ENCODE measurements at regions not wholly inside any gene's neighbourhood (a gene's known extent, or its start where the extent isn't known, plus 50 kb on each side); places are given as distances from the start of the nearest gene placed in this dataset.

DNA sequence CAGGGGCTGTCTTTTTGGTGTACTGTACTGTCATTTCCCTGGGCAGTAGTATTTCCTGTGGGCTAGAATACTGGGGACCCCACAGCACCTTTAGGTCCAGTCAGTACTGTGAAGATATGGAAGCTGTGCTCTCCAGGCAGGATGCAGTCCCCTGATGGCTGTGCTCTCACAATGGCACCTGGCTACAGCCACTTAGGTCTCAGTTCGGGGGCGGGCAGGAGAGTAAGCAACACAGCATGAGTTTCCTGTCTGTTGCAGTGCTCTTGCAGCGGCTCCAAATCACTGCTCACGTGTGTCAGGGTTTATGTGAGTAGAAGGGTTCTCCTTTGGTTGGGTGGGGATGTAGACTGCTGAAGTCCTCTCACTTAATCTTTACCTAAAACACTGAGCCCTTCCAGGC is 810.4 kb downstream of the DACH1 start:
- H3K27ac Mint-ChIP-seq, result no peak overlapping the region
- no peaks in the 10 kb centered on the region for H3K27me3 Mint-ChIP-seq
- H3K4me1 Mint-ChIP-seq, result no peaks in the 10 kb centered on the region
- H3K4me3 Mint-ChIP-seq, result no peak overlapping the region
- ChIA-PET CTCF (no interaction called here), POLR2A (no interaction called here)
- no peaks in the 10 kb centered on the region for H3K9me3 Mint-ChIP-seq (ENCODE audit: low read depth)
- no peaks in the 10 kb centered on the region for H3K36me3 Mint-ChIP-seq (ENCODE audit: low read depth)
- no peak for DNase-seq
- intact Hi-C loops (cut with DNase I, micrococcal nuclease), result no loop called here
- no peak for ATAC-seq

DNA sequence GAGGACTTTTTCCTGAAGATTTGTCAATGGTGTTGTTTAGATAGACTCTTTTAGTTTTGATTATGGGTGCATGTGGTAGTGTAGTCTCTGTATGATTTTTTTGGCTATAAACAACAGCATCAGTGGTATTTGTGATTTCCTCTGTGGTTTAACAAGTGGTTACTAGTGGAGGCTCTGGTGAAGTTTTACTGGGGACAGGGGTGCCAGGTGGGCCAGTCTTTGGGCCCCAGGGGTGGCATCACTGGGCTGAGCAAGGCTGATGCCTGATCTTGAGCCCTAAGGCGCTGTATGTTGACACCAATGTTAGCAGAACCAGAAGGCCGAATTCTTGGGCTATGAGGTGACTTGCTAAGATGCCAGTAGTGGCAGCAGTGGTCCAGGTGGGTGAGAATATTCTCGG is 811.4 kb downstream of the DACH1 start:
- CTCF ChIA-PET, result no interaction called here
- H3K4me3 Mint-ChIP-seq, result no peak overlapping the region
- H3K9me3 Mint-ChIP-seq (ENCODE audit: low read depth), result no peaks in the 10 kb centered on the region
- intact Hi-C loops (cut with DNase I, micrococcal nuclease), result no loop called here
- H3K27ac Mint-ChIP-seq, result no peak overlapping the region
- no peaks in the 10 kb centered on the region for H3K36me3 Mint-ChIP-seq (ENCODE audit: low read depth)
- ATAC-seq, result no peak
- no peak for DNase-seq
- POLR2A ChIA-PET, result no interaction called here
- H3K4me1 Mint-ChIP-seq, result no peaks in the 10 kb centered on the region
- H3K27me3 Mint-ChIP-seq, result no peaks in the 10 kb centered on the region

DNA sequence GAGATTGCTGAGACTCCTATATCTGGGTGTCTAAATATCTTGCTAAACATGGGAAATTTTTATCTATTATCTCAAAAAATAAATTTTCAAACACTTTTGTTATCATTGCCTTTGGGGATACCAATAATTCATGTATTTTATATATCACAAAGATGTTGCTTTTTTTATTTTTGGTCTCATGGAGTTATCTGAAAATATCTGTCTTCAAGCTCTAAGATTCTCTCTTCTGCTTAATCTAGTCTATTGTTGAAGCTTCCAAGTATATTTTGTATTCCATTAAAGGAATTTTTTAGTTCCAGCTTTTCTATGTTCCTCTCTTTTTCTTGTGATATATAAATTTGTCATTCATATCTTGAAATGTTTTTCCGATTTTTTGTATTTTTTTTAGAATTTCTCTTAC is 812.0 kb downstream of the DACH1 start:
- no peak overlapping the region for H3K27ac Mint-ChIP-seq
- POLR2A ChIA-PET, result no interaction called here

DNA sequence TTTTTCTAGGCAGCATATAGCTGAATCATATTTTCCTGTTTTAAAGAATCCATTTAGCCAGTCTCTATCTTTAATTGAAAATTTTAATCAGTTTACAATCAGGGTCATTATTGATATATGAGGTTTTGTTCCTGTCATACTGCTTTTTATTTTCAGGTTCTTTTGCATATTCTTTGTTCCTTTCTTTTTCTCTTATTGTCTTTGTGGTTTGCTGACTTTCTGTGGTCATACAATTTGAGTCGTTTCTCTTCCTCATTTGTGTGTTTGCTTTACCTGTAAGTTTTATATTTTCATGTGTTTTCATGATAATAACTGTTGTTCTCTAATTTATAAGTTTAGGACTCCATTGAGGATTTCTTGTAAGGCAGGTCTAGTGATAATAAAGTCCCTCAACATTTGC is 812.6 kb downstream of the DACH1 start:
- Mint-ChIP-seq H3K4me1 (no peaks in the 10 kb centered on the region), H3K36me3 (ENCODE audit: low read depth) (no peaks in the 10 kb centered on the region), H3K9me3 (ENCODE audit: low read depth) (no peaks in the 10 kb centered on the region), H3K4me3 (no peak overlapping the region), H3K27ac (no peak overlapping the region), H3K27me3 (no peaks in the 10 kb centered on the region)
- no peak for DNase-seq
- no peak for ATAC-seq
- intact Hi-C loops (cut with DNase I, micrococcal nuclease), result no loop called here
- POLR2A ChIA-PET, result no interaction called here
- CTCF ChIA-PET, result no interaction called here

More for the DNA sequence above, 812.0 kb downstream of the DACH1 start:
- Mint-ChIP-seq H3K9me3 (ENCODE audit: low read depth) (no peaks in the 10 kb centered on the region), H3K36me3 (ENCODE audit: low read depth) (no peaks in the 10 kb centered on the region), H3K27me3 (no peaks in the 10 kb centered on the region), H3K4me3 (no peak overlapping the region), H3K4me1 (no peaks in the 10 kb centered on the region)
- ATAC-seq (no peak), DNase-seq (no peak)
- intact Hi-C loops (cut with DNase I, micrococcal nuclease), result no loop called here
- CTCF ChIA-PET, result no interaction called here

DNA sequence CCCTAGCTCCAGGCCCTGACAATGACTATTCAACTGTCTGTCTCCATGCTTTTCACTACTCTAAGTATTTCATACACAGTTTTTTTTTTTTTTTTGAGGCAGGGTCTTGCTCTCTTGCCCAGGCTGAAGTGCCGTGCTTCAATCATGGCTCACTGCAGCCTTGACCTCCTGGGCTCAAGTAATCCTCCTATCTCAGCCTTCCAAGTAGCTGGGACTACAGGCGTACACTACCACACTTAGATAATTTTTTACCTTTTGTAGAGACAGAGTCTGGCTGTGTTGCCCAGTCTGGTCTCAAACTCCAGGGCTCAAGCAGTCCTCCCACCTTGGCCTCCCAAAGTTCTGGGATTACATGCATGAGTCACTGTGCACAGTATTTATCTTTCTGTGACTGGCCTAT is 815.4 kb downstream of the DACH1 start:
- DNase-seq, result no peak
- no peaks in the 10 kb centered on the region for H3K4me1 Mint-ChIP-seq

DNA sequence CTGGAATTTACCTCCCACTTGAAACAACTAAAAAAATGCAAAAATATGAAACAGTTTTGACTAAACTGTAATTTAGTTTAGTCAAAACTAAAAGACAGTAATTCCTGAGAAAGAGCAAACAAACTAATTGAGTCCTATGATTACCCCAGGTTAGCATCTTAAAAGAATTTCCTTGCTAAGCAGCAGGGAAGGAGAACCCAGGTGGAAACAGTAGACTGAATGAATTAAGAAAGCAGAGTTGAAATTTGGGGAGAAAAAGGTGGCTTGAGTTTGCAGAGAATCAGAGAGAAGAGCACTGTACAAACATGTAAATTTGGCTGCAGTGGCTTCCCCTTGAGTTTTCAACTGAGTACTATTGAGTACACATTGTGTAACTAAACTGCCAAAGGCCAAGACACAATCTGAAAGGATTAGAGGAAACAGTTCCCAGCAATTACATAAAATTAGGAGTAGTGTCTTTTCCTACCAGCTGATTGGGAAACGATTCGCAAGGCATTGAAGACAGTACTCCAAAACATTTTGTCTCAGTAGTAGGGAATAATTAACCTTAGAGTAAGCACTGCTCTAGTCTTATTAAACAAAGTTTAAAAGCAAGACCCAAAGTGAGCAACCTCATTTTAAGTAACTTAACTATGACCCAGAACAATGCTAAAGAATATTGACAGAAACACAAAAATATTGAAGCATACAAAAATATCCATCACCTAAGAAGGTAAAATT is 820.5 kb downstream of the DACH1 start:
- Mint-ChIP-seq H3K27me3 (peaks cover 3% of the 10 kb centered on the region), H3K9me3 (ENCODE audit: low read depth) (peaks cover 1% of the 10 kb centered on the region), H3K36me3 (ENCODE audit: low read depth) (no peaks in the 10 kb centered on the region), H3K4me1 (no peaks in the 10 kb centered on the region), H3K27ac (no peak overlapping the region), H3K4me3 (no peak overlapping the region)
- ChIA-PET CTCF (no interaction called here), POLR2A (no interaction called here)
- intact Hi-C loops (cut with DNase I, micrococcal nuclease), result no loop called here
- ATAC-seq (no peak), DNase-seq (no peak)

More for the DNA sequence above, 815.4 kb downstream of the DACH1 start:
- Mint-ChIP-seq H3K27me3 (peaks cover 2% of the 10 kb centered on the region), H3K4me3 (no peak overlapping the region), H3K9me3 (ENCODE audit: low read depth) (peaks cover 1% of the 10 kb centered on the region), H3K36me3 (ENCODE audit: low read depth) (no peaks in the 10 kb centered on the region), H3K27ac (no peak overlapping the region)
- POLR2A ChIA-PET, result no interaction called here
- ATAC-seq, result no peak
- intact Hi-C loops (cut with DNase I, micrococcal nuclease), result no loop called here
- CTCF ChIA-PET, result no interaction called here

DNA sequence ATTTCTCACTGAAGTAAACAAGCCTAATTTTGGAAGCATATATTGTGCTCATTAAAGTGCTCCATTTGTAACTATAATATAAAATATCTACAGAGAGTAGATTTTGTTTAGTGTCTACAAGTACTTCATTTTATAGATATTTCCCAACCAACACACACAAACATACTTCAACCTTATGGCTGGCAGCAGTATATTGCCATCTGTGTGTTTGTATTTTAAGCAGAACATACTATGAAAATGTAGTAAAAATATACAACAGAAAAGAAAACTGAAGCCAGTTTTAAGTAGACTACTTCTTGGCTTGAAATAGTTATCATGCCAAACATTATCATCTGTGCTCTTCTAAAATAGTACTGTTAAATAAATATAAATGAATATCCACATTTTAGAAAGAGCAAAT is 821.9 kb downstream of the DACH1 start:
- ChIA-PET CTCF (no interaction called here), POLR2A (no interaction called here)
- H3K4me1 Mint-ChIP-seq, result no peaks in the 10 kb centered on the region
- H3K4me3 Mint-ChIP-seq, result no peak overlapping the region
- H3K9me3 Mint-ChIP-seq (ENCODE audit: low read depth), result peaks cover 1% of the 10 kb centered on the region
- no peak for DNase-seq
- no peak overlapping the region for H3K27ac Mint-ChIP-seq
- H3K27me3 Mint-ChIP-seq, result peaks cover 3% of the 10 kb centered on the region
- H3K36me3 Mint-ChIP-seq (ENCODE audit: low read depth), result no peaks in the 10 kb centered on the region
- no peak for ATAC-seq
- intact Hi-C loops (cut with DNase I, micrococcal nuclease), result no loop called here

DNA sequence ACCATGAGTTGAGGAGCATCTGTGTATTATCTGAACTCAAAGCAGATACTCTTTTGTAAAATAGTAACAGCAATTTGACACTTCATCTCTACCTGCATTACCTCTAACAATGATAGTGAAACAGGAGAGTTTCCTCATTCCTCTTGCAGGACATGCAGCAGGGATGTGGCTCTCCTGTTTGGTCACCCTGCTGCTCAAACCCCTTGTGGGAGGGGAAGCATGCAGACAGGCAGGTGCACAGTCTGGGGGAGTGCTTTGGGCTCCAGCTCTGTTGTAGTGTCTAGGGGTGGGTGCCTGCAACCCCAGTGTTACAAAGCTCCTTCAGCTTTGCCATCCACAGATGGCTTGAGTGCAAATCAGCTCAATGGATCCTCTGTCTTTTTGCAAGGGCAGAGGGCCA is 827.6 kb downstream of the DACH1 start:
- H3K27ac Mint-ChIP-seq, result no peak overlapping the region
- no peaks in the 10 kb centered on the region for H3K4me1 Mint-ChIP-seq
- no peaks in the 10 kb centered on the region for H3K27me3 Mint-ChIP-seq
- no peaks in the 10 kb centered on the region for H3K36me3 Mint-ChIP-seq (ENCODE audit: low read depth)
- intact Hi-C loops (cut with DNase I, micrococcal nuclease), result no loop called here
- ChIA-PET POLR2A (no interaction called here), CTCF (no interaction called here)
- peaks cover 2% of the 10 kb centered on the region for H3K9me3 Mint-ChIP-seq (ENCODE audit: low read depth)
- ATAC-seq (no peak), DNase-seq (no peak)
- H3K4me3 Mint-ChIP-seq, result no peak overlapping the region

DNA sequence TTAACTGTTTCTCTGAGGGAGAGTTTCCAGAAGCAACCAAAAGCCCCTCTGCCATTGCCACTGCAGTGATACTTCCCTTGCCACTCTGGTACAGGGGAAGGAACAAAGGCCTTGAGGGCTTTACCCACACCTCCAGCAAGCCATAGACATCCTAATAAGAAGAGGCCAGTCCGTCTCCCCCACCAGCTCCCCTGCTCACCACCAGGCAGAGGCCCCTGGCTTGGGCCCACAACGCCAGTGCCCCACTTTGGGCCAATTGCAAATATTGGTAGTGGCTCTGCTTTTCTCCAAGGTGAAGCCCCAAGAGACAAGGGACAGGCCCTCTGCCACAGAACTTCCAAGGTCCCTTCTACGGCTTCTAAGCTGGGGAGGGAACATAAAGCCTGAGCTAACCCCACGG is 833.0 kb downstream of the DACH1 start:
- ChIA-PET CTCF (no interaction called here), POLR2A (no interaction called here)
- DNase-seq (no peak), ATAC-seq (no peak)
- no peaks in the 10 kb centered on the region for H3K4me1 Mint-ChIP-seq
- no peak overlapping the region for H3K4me3 Mint-ChIP-seq
- no peak overlapping the region for H3K27ac Mint-ChIP-seq
- intact Hi-C loops (cut with DNase I, micrococcal nuclease), result no loop called here
- H3K36me3 Mint-ChIP-seq (ENCODE audit: low read depth), result no peaks in the 10 kb centered on the region
- H3K27me3 Mint-ChIP-seq, result no peaks in the 10 kb centered on the region
- peaks cover 5% of the 10 kb centered on the region for H3K9me3 Mint-ChIP-seq (ENCODE audit: low read depth)

DNA sequence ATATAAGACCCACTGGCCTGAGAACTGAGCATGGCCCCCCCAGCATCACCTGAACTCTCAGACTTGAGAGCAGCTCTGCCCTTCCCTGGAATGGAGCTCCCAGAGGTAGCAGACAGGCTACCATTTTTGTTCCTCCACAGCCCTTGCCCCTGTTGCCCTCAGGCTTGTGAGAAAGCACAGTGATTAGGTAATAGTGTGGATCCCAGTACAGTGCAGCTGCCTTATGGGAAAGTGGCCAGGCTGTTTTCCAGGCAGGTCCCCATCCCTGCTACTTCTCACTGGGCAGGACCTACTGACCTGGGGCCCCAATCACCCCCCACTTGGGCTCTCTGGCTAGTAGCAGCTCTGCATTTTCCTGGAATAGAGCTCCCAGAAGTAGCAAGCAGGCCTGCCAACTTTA is 834.0 kb downstream of the DACH1 start:
- DNase-seq (no peak), ATAC-seq (no peak)
- CTCF ChIA-PET, result no interaction called here
- H3K27me3 Mint-ChIP-seq, result no peaks in the 10 kb centered on the region
- intact Hi-C loops (cut with DNase I, micrococcal nuclease), result no loop called here
- H3K36me3 Mint-ChIP-seq (ENCODE audit: low read depth), result no peaks in the 10 kb centered on the region
- H3K9me3 Mint-ChIP-seq (ENCODE audit: low read depth), result peaks cover 5% of the 10 kb centered on the region
- H3K27ac Mint-ChIP-seq, result no peak overlapping the region
- H3K4me1 Mint-ChIP-seq, result no peaks in the 10 kb centered on the region
- no peak overlapping the region for H3K4me3 Mint-ChIP-seq
- POLR2A ChIA-PET, result no interaction called here

DNA sequence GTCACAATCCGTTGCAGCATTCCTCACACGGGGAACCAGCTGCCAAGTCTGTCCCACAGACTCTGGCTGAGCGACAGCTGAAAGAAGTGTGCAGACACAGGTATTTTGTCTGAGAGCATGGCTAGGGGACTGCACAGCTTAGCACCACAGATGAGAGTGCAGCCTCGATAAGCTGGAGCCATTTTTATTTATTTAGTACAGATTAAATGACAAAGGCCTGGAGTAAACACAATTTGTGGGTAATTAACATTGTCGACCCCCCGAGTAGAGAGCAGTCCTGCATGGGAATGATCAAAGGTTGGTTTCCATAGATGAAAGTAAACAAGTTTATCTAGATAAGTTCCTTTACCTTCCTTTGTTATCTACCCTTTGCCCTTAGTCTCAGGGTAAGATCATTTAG is 836.2 kb downstream of the DACH1 start:
- H3K36me3 Mint-ChIP-seq (ENCODE audit: low read depth), result no peaks in the 10 kb centered on the region
- DNase-seq (no peak), ATAC-seq (no peak)
- peaks cover 7% of the 10 kb centered on the region for H3K9me3 Mint-ChIP-seq (ENCODE audit: low read depth)
- no peak overlapping the region for H3K4me3 Mint-ChIP-seq
- intact Hi-C loops (cut with DNase I, micrococcal nuclease), result no loop called here
- H3K27ac Mint-ChIP-seq, result no peak overlapping the region
- no peaks in the 10 kb centered on the region for H3K27me3 Mint-ChIP-seq
- ChIA-PET POLR2A (no interaction called here), CTCF (interaction anchor here (0.9 kb wide), 1 partner anchor 243 kb away, joined by 3 read pairs; no protein-coding TSS in a partner anchor)
- no peaks in the 10 kb centered on the region for H3K4me1 Mint-ChIP-seq

DNA sequence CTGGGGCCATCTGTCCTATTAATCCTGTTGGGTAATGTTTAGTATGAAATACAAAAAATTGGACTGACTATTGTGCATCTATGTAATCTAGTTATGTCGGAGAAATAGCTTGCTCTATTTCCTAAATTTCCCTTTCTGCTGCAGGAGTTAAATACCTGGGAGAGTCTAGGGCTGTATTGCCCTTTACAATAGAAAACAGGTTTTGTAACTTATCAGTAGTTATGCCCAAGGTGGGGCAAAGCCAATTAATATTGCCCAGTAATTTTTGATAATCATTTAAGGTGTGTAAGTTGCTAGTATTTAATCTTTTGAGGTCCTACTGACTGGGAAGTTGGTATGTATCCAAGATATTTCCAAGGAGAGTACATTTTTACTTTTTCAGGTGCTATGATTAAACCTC is 838.1 kb downstream of the DACH1 start:
- intact Hi-C loops (cut with DNase I, micrococcal nuclease), result no loop called here
- H3K4me1 Mint-ChIP-seq, result no peaks in the 10 kb centered on the region
- H3K4me3 Mint-ChIP-seq, result no peak overlapping the region
- ChIA-PET CTCF (no interaction called here), POLR2A (no interaction called here)
- ATAC-seq, result no peak
- H3K9me3 Mint-ChIP-seq (ENCODE audit: low read depth), result peaks cover 5% of the 10 kb centered on the region
- H3K27me3 Mint-ChIP-seq, result no peaks in the 10 kb centered on the region
- H3K27ac Mint-ChIP-seq, result no peak overlapping the region
- DNase-seq, result no peak
- no peaks in the 10 kb centered on the region for H3K36me3 Mint-ChIP-seq (ENCODE audit: low read depth)

DNA sequence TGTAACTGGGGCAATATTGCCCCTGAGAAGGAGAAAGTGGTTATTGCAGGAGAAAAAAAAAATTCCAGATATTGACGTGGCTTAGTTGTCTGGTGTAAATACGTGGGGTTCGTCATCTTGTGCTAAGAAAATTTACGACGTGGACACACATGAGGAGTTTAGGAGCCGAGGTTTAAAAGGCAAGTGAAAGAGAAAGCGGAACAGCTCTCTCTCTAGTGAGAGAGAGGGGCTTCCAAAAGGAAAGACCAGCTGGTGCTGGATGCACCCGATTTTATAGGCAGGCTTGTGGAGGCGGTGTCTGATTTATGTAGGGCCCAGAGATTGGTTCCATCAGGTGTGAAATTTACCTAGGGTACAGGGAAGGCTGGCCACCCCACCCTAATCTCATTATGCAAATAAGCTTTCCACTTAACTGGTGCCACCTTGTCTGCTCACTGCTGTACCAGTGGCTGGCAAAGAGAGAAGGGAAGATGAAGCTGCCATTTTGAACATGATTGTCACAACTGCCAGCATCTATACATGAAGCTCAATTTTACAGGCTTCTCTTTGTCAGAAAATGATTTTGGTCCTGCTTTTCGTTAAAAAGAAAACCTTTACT is 845.1 kb downstream of the DACH1 start:
- no peaks in the 10 kb centered on the region for H3K27me3 Mint-ChIP-seq
- ATAC-seq (no peak), DNase-seq (no peak)
- no peak overlapping the region for H3K27ac Mint-ChIP-seq
- ChIA-PET POLR2A (no interaction called here), CTCF (no interaction called here)
- no peak overlapping the region for H3K4me3 Mint-ChIP-seq
- no peaks in the 10 kb centered on the region for H3K36me3 Mint-ChIP-seq (ENCODE audit: low read depth)
- intact Hi-C loops (cut with DNase I, micrococcal nuclease), result no loop called here
- H3K4me1 Mint-ChIP-seq, result no peaks in the 10 kb centered on the region
- peaks cover 2% of the 10 kb centered on the region for H3K9me3 Mint-ChIP-seq (ENCODE audit: low read depth)
